OCI-LY1 (cell line): ENCODE measurements at regions not wholly inside any gene's neighbourhood (a gene's known extent, or its start where the extent isn't known, plus 50 kb on each side); places are given as distances from the start of the nearest gene placed in this dataset.

Experiments used
- EZH2 ChIP-seq: fragments of 200-600 bp; sonication (generic), shearing (Covaris generic); IDR thresholded peaks from 2 replicates; pipeline ENCODE4 v1.8.0; 2017; ENCODE audit warnings: borderline replicate concordance, mixed run types, mild to moderate bottlenecking, antibody characterized with exemption, low read length, moderate library complexity, mixed read lengths
- TF ChIP-seq, protein P1 (sequence below): fragments of 200-600 bp; sonication (generic), shearing (Covaris generic); IDR thresholded peaks from 2 replicates; pipeline ENCODE4 v1.5.1; 2017; ENCODE audit warnings: mild to moderate bottlenecking, antibody characterized with exemption, low read length, moderate library complexity, mixed read lengths

DNA sequence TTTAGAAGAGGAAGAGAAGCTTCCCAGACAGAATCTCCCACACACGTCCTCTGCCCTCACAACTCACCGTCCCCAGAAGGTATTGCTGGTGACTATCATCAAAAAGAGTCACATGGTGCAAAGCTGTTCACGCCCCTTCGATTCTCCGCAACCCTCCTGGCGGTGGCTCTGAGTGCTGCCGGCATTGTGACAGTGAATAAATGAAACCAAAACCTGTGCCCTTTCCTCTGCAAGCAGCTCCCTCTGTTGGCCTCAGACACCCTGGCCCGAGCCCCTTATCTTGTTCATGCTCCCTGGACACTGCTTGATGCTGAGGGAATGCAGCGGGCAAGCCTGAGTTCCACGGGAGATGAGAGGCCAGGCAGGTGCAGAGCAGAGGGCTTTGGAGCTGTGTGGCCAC is 510.3 kb downstream of the NPHP4 start:
- TF ChIP-seq, protein P1, sequence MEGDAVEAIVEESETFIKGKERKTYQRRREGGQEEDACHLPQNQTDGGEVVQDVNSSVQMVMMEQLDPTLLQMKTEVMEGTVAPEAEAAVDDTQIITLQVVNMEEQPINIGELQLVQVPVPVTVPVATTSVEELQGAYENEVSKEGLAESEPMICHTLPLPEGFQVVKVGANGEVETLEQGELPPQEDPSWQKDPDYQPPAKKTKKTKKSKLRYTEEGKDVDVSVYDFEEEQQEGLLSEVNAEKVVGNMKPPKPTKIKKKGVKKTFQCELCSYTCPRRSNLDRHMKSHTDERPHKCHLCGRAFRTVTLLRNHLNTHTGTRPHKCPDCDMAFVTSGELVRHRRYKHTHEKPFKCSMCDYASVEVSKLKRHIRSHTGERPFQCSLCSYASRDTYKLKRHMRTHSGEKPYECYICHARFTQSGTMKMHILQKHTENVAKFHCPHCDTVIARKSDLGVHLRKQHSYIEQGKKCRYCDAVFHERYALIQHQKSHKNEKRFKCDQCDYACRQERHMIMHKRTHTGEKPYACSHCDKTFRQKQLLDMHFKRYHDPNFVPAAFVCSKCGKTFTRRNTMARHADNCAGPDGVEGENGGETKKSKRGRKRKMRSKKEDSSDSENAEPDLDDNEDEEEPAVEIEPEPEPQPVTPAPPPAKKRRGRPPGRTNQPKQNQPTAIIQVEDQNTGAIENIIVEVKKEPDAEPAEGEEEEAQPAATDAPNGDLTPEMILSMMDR = no peak
- no peak for TF ChIP-seq EZH2
